Right lobe of liver (tissue), 4 donors: ENCODE measurements at regions not wholly inside any gene's neighbourhood (a gene's known extent, or its start where the extent isn't known, plus 50 kb on each side); places are given as distances from the start of the nearest gene placed in this dataset.

ENCODE experiments used
- POLR2A ChIP-seq: fragments of 450-650 bp; IDR thresholded peaks from one replicate; pipeline ENCODE4 v1.6.1; 2017; ENCODE audit warnings: antibody characterized with exemption, mild to moderate bottlenecking
- TF ChIP-seq, protein P1 (sequence below), 4 donors: fragments of 200-600 bp in 3 of 4; fragments of 450-650 bp in 1 of 4; IDR thresholded peaks; one replicate each; pipeline versions ENCODE4 v1.5.1 to v1.8.0; 2016 to 2022; ENCODE audit warnings: antibody characterized with exemption in 4 of 4, mild to moderate bottlenecking in 2 of 4
- donor health status: DM: no; HTN: no; CAD: no.
- donor health status: DM: no; HTN: no; CAD: no.
- donor health status: DM: no; HTN: yes; CAD: no.

DNA sequence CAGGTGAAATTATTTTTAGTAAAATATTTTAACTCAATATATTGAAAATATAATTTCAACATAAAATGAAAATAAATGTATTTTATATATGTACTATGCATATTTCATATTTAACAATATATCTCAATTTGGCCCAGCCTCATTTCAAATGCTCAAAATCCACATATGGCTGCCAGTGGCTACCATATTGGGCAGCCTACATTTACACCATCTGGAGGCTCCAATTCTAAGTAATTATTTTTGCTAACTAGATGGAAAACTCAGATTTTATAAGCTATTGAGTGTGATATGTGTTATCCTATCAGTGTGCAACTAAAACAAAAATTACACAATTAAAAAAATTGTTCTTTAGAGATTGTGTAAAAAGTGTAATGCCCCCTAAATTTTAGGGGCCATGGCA, 96.9 kb downstream of the SOX4 start:
- no peak for TF ChIP-seq POLR2A
- TF ChIP-seq, protein P1, sequence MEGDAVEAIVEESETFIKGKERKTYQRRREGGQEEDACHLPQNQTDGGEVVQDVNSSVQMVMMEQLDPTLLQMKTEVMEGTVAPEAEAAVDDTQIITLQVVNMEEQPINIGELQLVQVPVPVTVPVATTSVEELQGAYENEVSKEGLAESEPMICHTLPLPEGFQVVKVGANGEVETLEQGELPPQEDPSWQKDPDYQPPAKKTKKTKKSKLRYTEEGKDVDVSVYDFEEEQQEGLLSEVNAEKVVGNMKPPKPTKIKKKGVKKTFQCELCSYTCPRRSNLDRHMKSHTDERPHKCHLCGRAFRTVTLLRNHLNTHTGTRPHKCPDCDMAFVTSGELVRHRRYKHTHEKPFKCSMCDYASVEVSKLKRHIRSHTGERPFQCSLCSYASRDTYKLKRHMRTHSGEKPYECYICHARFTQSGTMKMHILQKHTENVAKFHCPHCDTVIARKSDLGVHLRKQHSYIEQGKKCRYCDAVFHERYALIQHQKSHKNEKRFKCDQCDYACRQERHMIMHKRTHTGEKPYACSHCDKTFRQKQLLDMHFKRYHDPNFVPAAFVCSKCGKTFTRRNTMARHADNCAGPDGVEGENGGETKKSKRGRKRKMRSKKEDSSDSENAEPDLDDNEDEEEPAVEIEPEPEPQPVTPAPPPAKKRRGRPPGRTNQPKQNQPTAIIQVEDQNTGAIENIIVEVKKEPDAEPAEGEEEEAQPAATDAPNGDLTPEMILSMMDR (IDR thresholded peaks at IDR 0.05) = no peak
